PC-9 (cell line): ENCODE measurements at regions not wholly inside any gene's neighbourhood (a gene's known extent, or its start where the extent isn't known, plus 50 kb on each side); places are given as distances from the start of the nearest gene placed in this dataset.

ENCODE experiments used
- BruUV-seq: library from RNA; stranded (reverse); fragments of 400-500 nt; replicated peaks from 2 replicates; lab custom pipeline; 2021; lab: Mats Ljungman, UMichigan
- CTCF ChIA-PET: fragments of 300-600 bp; sonication (Branson Sonifier 250); formaldehyde crosslinking; loops from one replicate; lab custom pipeline; 2022; ENCODE audit warnings: antibody characterized with exemption; lab: Charles Lee
- POLR2A ChIA-PET: fragments of 300-600 bp; sonication (Branson Sonifier 250); formaldehyde crosslinking; loops from one replicate; lab custom pipeline; 2022; ENCODE audit warnings: antibody characterized with exemption; ENCODE audit not compliant: unreplicated experiment; lab: Charles Lee
- DNase-seq, 2 experiments: peaks; one replicate each; pipeline versions ENCODE4 v3.0.0 to v3.0.0-alpha.2; 2015 to 2022; ENCODE audit warnings: mixed read lengths in 1 of 2
- H2AFZ ChIP-seq: fragments of 200-600 bp; sonication (generic); 2 replicates; pipeline ENCODE4 v1.8.1; 2017; ENCODE audit warnings: antibody characterized with exemption
- H3F3A ChIP-seq: fragments of 200-600 bp; sonication (generic); 2 replicates; pipeline ENCODE4 v1.8.1; 2017; ENCODE audit warnings: antibody characterized with exemption, mild to moderate bottlenecking, low read depth; ENCODE audit not compliant: insufficient read depth
- H3K27ac ChIP-seq: fragments of 200-600 bp; sonication (generic); 2 replicates; pipeline ENCODE4 v1.6.1; 2016; ENCODE audit warnings: mixed run types
- H3K27me3 ChIP-seq: fragments of 200-600 bp; sonication (generic); 2 replicates; pipeline ENCODE4 v1.6.1; 2016; ENCODE audit warnings: low read depth, mixed run types; ENCODE audit not compliant: insufficient read depth
- H3K36me3 ChIP-seq: fragments of 200-600 bp; sonication (generic); 2 replicates; pipeline ENCODE4 v1.6.1; 2016; ENCODE audit warnings: low read depth, mixed run types
- H3K4me1 ChIP-seq: fragments of 200-600 bp; sonication (generic); replicated peaks from 2 replicates; pipeline ENCODE4 v1.6.1; 2016; ENCODE audit warnings: mixed run types; ENCODE audit not compliant: insufficient read depth
- H3K4me2 ChIP-seq: fragments of 200-600 bp; sonication (generic); 2 replicates; pipeline ENCODE4 v1.6.1; 2017; ENCODE audit warnings: mixed run types
- H3K4me3 ChIP-seq: fragments of 200-600 bp; sonication (generic); 2 replicates; pipeline ENCODE4 v1.6.1; 2016; ENCODE audit warnings: mixed run types
- H3K79me2 ChIP-seq: fragments of 200-600 bp; sonication (generic); 2 replicates; pipeline ENCODE4 v1.6.1; 2017; ENCODE audit warnings: low read depth, mixed run types
- H3K9me2 ChIP-seq: fragments of 200-600 bp; sonication (generic); 2 replicates; pipeline ENCODE4 v1.8.1; 2017; ENCODE audit warnings: mild to moderate bottlenecking; ENCODE audit not compliant: insufficient read depth
- H3K9me3 ChIP-seq: fragments of 200-600 bp; sonication (generic); 2 replicates; pipeline ENCODE4 v1.8.1; 2016; ENCODE audit warnings: low read depth; ENCODE audit not compliant: insufficient read depth
- H4K20me1 ChIP-seq: fragments of 200-600 bp; sonication (generic); 2 replicates; pipeline ENCODE4 v1.8.1; 2017; ENCODE audit not compliant: insufficient read depth
- CTCF ChIP-seq: fragments of 200-600 bp; sonication (generic); conservative IDR thresholded peaks from 2 replicates; pipeline ENCODE4 v1.6.1; 2017; ENCODE audit warnings: mixed run types, antibody characterized with exemption, mild to moderate bottlenecking, moderate library complexity
- EZH2 ChIP-seq: fragments of 200-600 bp; sonication (generic); IDR thresholded peaks from 2 replicates; pipeline ENCODE4 v1.8.0; 2017; ENCODE audit warnings: antibody characterized with exemption, low read depth
- intact Hi-C: fragments of 100-400 bp; cut with micrococcal nuclease; formaldehyde crosslinking; loops from one replicate; pipeline ENCODE4 v1.10.0; 2022; ENCODE audit not compliant: unreplicated experiment

- H3K9me2 ChIP-seq, result no peaks in the 10 kb centered on the region
- H3K4me3 ChIP-seq, result no peak overlapping the region
- intact Hi-C loops, result no loop called here
- H2AFZ ChIP-seq, result no peak overlapping the region
- no peak overlapping the region for H3K4me2 ChIP-seq
- H3F3A ChIP-seq, result no peaks in the 10 kb centered on the region
- no TSS peak for BruUV-seq
- no peaks in the 10 kb centered on the region for H3K9me3 ChIP-seq
- POLR2A ChIA-PET, result no interaction called here
- DNase-seq, result no peak
- CTCF ChIA-PET, result no interaction called here
- no peaks in the 10 kb centered on the region for H3K27me3 ChIP-seq
- H3K4me1 ChIP-seq, result no peaks in the 10 kb centered on the region
- H4K20me1 ChIP-seq, result no peaks in the 10 kb centered on the region
- H3K27ac ChIP-seq, result no peak overlapping the region
- no peaks in the 10 kb centered on the region for H3K36me3 ChIP-seq
- no peak for TF ChIP-seq EZH2
- no peak for TF ChIP-seq CTCF
- H3K79me2 ChIP-seq, result no peaks in the 10 kb centered on the region
Measured at GRCh38 chrX:96052078-96052477, 632.6 kb upstream of the DIAPH2 start.

GRCh38 chrX:96081891-96082290 is 602.8 kb upstream of the DIAPH2 start:
- no peaks in the 10 kb centered on the region for H3K27me3 ChIP-seq
- DNase-seq, result no peak
- no peak for TF ChIP-seq EZH2
- H3K9me3 ChIP-seq, result no peaks in the 10 kb centered on the region
- H3K79me2 ChIP-seq, result no peaks in the 10 kb centered on the region
- H3K9me2 ChIP-seq, result no peaks in the 10 kb centered on the region
- H3K36me3 ChIP-seq, result no peaks in the 10 kb centered on the region
- ChIA-PET POLR2A (no interaction called here), CTCF (no interaction called here)
- no peaks in the 10 kb centered on the region for H4K20me1 ChIP-seq
- no TSS peak for BruUV-seq
- H3K4me1 ChIP-seq, result no peaks in the 10 kb centered on the region
- no peak overlapping the region for H3K4me3 ChIP-seq
- no peak overlapping the region for H3K27ac ChIP-seq
- no peaks in the 10 kb centered on the region for H3F3A ChIP-seq
- intact Hi-C loops, result no loop called here
- H2AFZ ChIP-seq, result no peak overlapping the region
- H3K4me2 ChIP-seq, result no peak overlapping the region

GRCh38 chrX:96094616-96095015 is 590.0 kb upstream of the DIAPH2 start:
- ChIA-PET CTCF (no interaction called here), POLR2A (no interaction called here)
- H3F3A ChIP-seq, result no peaks in the 10 kb centered on the region
- DNase-seq, result no peak
- no peaks in the 10 kb centered on the region for H3K79me2 ChIP-seq
- no peak overlapping the region for H3K4me2 ChIP-seq
- intact Hi-C loops, result no loop called here
- no peak overlapping the region for H2AFZ ChIP-seq
- TF ChIP-seq CTCF (no peak), EZH2 (no peak)
- no peaks in the 10 kb centered on the region for H4K20me1 ChIP-seq
- no peak overlapping the region for H3K4me3 ChIP-seq
- no peaks in the 10 kb centered on the region for H3K9me2 ChIP-seq
- no TSS peak for BruUV-seq
- H3K4me1 ChIP-seq, result no peaks in the 10 kb centered on the region
- no peaks in the 10 kb centered on the region for H3K9me3 ChIP-seq
- H3K27ac ChIP-seq, result no peak overlapping the region
- H3K36me3 ChIP-seq, result no peaks in the 10 kb centered on the region
- H3K27me3 ChIP-seq, result no peaks in the 10 kb centered on the region

- DNase-seq, result no peak
- Histone ChIP-seq H3K9me3 (no peaks in the 10 kb centered on the region), H3K27ac (no peak overlapping the region), H3F3A (no peaks in the 10 kb centered on the region), H3K4me2 (no peak overlapping the region), H3K27me3 (no peaks in the 10 kb centered on the region), H2AFZ (no peak overlapping the region), H3K4me1 (no peaks in the 10 kb centered on the region), H3K9me2 (no peaks in the 10 kb centered on the region), H3K4me3 (no peak overlapping the region), H3K79me2 (no peaks in the 10 kb centered on the region), H3K36me3 (no peaks in the 10 kb centered on the region), H4K20me1 (no peaks in the 10 kb centered on the region)
- BruUV-seq, result no TSS peak
- intact Hi-C loops, result no loop called here
- ChIA-PET POLR2A (no interaction called here), CTCF (no interaction called here)
- TF ChIP-seq EZH2, result no peak
- no peak for TF ChIP-seq CTCF
Measured at GRCh38 chrX:96098471-96098870, 586.2 kb upstream of the DIAPH2 start.
